GM21737 (cell line): ENCODE measurements at regions not wholly inside any gene's neighbourhood (a gene's known extent, or its start where the extent isn't known, plus 50 kb on each side); places are given as distances from the start of the nearest gene placed in this dataset.
"Not testable (repeated sequence)": the region's sequence is repeated elsewhere in the genome, so short reads cannot be mapped to it uniquely, and the experiment has no call there.

Source experiments
- ATAC-seq: cut with Tn5 transposase; IDR thresholded peaks from one replicate; pipeline ENCODE4 v1.9.1; 2021; ENCODE audit warnings: mild to moderate bottlenecking, moderate library complexity; ENCODE audit not compliant: unreplicated experiment

DNA sequence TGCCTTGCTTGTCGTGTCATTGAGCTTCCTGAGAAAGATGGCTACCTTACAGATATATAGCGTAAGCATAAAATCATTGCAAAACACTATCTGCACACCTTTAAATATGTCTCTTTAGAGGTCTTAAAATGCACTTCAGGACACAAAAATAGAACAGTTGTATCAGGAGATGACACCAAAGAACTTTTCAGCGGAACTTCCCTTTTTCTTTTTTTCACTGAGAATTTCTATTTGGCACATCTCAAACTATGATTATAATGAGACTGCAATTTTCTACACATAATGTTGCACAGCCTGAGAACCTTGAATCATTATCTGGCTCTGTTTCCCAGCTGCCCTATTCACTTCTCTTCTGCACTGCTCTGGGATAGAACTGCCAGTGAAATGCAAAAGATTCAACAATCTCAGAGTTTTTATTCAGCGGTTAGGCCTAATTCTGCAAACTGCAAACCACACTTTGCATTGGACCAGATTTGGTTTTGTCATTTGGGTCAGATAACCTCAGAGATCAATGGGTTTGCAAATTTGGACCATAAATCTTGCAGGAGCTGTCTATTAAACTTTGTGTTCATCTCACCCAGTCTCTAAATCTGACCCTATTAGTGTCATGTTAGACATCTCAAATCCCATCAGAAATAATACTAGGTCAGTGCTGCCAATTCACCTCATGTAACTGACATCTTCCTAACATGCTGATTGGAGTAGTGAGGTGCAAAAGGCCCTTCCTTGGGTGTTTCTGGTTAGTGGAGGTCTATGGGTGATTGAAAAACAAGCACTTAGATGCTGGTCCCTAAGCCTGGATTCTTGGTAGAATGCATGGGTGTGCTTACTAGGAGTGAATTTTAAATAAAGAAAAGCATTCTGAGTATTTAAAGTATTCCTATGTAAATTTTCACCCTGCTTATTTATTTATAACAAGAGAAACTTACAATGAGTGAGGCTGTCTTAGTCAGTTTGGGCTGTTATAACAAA is 382.7 kb downstream of the UTRN start:
- no peak for ATAC-seq

DNA sequence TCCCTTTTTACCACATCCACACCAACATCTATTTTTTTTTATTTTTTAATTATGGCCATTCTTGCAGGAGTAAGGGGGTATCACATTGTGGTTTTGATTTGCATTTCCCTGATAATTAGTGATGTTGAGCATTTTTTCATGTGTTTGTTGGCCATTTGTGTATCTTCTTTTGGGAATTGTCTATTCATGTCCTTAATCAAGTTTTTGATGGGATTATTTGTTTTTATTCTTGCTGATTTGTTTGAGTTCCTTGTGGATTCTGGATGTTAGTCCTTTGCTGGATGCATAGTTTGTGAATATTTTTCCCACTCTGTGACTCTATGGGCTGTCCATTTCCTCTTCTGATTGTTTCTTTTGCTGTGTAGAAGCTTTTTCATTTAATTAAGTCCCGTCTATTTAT is 385.1 kb downstream of the UTRN start:
- ATAC-seq, result not testable (repeated sequence)

DNA sequence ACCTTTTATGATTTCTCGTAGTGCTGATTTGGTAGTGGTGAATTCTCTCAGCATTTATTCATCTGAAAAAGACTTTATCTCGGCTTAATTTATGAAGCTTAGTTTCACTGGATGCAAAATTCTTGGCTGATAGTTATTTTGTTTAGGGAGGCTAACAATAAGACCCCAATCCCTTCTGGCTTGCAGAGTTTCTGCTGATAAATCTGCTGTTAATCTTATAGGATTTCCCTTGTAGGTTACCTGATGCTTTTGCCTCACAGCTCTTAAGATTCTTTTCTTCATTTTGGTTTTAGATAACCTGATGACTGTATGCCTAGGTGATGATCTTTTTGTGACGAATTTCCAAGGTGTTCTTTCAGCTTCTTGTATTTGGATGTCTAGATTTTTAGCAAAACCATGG is 388.7 kb downstream of the UTRN start:
- ATAC-seq, result no peak

DNA sequence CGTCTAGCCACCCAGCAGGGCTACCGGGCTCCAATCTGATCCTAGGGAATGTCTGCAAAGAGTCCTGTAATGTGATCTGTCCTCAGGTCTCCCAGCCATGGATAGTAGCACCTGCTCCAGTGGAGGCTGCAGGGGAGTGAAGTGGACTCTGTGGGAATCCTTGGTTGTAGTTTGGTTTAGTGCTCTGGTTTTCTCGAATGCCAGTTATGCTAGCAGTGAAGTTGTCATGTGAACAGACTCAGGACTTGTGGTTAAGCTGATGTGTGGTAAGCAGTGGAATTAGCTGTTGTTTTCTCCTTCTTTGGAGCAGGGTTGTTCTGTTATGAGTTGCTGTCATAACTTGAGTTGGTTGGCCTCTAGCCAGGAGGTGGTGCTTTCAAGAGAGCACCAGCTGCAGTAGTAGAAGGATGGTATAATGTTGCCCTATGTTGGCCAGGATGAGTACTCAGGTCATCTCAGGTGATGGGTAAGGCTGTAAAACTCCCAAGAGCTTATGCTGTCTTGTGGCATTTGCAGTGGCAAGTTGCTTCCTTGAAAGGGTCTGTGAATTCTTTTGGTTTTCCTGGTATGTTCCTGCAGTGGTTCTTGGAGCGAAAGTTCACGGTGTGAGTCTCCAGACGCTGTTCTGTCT is 390.2 kb downstream of the UTRN start:
- ATAC-seq, result no peak

DNA sequence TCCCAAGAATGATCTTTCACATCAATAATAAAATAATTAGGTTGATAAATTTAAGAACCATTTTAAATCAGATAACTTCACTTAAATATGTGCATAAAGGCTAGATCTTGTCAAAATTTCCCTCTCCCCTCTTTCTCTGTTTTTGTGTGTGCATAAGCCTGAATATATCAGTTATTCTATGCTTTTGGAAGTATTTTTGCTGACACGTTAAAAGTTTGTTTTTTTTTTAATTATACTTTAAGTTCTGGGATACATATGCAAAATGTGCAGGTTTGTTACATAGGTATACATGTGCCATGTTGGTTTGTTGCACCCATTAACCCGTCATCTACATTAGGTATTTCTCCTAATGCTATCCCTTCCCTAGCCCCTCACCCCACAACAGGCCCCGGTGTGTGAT is 391.2 kb downstream of the UTRN start:
- not testable (repeated sequence) for ATAC-seq

DNA sequence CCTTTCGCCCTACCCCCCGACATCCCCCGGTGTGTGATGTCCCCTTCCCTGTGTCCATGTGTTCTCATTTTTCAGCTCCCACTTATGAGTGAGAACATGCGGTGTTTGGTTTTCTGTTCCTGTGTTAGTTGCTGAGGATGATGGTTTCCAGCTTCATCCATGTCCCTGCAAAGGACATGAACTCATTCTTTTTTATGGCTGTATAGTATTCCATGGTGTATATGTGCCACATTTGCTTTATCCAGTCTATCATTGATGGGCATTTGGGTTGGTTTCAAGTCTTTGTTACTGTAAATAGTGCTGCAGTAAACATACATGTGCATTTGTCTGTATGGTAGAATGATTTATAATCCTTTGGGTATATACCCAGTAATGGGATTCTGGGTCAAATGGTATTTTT is 392.1 kb downstream of the UTRN start:
- ATAC-seq, result not testable (repeated sequence)

DNA sequence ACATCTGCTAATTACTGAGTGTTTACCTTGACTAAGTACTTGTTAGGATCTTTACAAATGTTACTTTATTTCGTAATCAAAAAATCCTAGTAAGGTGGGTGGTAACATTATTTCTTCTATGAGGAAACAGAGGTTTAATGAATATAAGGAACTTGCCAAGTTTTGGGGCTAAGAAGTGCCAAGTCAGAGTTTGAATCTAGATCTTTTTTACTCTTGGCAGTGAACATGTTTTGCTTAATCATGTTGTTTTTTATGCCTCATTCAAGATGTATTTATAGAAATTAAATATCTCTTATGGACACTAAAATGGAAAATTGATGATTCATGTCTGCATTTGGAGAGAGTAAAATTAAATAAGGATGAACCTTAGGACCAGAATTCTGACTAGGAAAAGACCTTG is 393.7 kb downstream of the UTRN start:
- ATAC-seq, result no peak

DNA sequence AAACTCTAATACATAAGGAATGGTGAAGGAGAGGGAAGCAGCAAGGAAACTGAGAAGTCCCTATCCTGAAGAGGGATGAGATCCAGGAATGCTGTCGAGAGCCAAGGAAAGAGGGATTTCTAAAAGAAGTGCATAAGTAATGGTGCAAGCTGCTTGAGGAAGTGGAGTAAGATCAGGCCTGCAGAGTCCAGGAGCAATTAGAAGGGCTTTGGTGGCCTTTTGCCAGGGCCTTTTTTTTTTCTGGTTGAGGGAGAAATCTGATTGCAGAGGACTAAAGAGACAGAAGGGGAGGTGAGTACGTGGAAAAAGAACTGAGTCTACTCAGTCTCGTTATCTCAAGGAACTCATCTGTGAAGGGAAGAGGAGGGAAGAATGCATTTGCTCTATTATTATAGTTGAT is 396.2 kb downstream of the UTRN start:
- ATAC-seq, result no peak

DNA sequence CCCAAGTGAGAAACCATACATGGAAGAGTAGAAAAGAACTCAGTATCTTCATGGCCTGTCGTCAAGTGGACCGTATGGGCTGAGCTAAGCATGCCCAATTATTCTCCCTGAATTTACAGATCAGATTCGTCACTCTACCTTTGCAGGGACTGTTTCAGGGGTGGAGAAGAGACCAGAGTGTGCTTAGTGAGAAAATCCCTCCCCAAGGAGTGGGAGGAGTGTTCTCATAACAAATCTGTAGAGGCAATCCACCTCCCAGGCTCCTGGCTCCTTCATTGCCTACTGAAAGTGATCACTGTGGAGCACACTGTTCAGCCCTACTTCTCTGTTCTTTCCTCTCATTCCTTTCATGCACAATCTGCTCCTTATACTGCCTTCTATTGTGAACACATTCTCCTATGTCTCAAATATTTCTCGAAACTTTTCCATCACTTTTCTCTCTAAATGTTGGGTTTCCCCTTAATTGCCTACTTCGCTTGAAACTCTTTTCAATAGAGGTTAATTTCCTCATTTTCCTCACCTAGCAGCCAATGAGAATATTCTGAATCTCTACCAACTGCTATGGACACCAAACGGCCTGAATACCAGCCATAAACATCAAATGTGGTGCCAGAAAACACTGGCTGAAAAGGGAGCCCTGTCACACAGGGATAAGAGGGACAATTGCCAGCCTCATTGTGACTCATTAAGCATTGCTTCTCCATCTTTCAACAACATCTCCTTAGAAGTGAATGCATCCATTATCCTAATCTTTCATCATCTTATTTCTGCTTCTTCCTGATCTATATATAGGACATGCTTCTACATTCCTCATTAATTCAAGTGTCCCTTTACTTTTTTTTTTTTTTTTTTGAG is 398.3 kb downstream of the UTRN start:
- ATAC-seq, result no peak

DNA sequence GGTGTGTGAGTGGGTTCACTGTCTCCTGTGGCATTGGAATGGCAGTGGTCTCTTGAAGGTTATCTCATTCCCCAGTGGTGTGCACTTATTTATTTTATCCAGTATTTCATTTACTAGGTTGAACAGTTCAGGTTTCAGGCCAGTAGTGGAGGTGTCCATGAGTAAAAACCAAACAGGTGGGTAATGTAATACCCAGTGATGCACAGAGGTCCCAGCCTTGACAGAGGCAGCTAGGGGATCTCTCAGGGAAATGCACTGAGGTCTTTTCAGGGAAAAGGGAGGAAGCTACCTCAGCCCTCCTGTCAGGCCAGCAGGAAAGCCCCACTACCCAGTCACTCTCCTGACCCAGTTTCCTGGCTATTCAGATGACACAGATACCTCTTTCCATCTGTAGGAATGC is 403.6 kb downstream of the UTRN start:
- no peak for ATAC-seq

DNA sequence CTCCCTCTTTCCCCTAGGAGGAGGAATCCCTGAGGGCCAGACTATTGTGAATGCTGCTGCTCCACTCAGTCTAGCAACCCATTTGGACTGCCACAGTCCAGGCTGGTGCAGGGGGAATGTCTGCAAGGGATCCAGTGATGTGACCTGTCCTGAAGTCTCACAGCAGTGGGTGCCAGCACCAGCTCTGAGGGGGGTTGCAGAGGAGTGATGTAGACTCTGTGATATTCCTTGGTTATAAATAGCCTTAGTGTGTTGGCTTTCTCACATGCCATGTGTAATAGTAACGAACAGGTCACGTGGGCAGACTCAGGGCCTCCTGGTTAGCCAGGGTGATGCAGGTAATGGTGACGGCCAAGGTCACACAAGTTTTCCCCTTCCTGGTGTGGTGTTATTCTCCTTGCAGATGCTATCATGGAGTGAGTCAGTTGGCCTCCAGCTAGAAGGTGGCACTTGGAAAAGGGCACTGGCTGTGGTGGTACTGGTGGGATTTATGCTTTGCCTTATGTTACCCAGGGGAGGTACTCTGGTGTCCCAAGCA is 404.4 kb downstream of the UTRN start:
- ATAC-seq, result no peak

DNA sequence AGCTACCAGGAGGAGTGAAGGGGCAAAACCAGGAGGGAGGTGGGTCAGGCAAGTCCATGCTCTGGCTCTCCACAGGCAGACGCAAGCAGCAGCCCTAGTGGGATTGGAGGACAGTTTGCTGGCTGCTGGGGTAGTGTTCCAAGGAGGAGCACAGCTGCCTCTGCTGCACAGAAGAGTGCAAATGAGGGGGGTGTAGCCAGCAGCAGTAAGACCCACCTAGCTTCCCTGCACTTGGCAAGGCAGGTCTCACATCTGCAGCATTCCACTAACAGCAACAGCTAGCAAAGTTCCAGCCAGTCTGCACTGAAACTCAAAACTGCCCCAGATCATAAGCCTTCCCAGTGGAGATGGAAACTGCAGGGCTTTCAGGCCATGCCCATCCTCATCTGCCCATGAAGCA is 405.0 kb downstream of the UTRN start:
- no peak for ATAC-seq

DNA sequence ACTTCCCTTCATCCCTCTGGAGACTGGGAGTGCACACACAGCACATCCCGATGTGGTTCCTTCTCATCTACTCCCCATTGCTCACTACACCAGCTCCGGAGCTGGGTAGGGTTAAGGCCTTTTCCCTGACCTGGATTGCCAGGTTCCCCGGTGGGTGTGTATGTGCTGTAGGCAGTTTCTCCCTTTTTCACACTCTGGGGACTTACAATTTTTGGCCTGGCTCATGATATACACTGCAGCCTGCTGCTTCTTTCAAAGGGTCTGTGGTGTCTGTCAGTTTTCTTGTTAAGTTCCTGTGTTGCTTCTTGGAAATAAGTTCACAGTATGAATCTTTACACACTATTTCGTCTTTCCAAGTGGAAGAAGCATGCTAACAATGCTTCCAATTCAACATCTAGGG is 405.5 kb downstream of the UTRN start:
- no peak for ATAC-seq

DNA sequence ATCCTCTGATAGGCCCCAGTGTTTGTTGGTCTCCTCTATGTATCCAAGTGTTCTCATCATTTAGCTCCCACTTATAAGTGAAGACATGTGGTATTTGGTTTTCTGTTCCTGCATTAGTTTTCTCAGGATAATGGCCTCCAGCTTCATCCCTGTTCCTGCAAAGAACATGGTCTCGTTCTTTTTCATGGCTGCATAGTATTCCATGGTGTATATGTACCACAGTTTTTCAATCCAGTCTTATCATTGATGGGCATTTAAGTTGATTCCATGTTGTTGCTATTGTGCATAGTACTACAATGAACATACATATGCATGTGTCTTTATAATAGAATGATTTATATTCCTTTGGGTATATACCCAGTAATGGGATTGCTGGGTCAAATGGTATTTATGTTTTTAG is 406.9 kb downstream of the UTRN start:
- ATAC-seq, result not testable (repeated sequence)

DNA sequence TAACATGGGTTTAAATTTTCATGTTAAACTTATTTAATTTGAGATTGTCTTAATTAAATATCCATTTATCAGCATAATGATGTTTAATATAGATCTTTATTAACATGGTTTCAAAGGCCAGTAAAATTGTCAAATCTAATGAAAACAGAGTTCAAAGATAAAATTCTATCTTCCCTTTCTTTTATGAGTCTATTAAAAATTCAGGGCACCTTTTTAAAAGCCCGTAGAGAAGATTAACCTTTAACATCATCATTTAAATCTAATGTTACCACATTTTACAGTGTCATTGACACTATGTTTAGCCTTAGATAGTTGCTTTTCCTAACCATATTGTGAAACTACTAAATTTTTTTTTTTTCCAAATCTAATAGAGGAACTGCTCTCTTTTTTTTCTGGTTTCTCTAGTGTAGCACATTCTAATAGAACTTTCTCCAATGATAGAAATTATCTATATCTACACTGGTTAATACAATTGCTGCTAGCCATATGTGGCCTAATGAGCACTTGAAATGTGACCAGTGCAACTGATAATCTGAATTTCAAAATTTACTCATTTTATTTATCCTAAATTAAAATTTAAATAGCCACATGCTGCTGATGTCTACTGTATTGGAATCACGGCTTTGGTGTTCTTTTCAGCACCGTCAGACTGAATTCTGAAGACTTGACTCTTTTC is 410.9 kb downstream of the UTRN start:
- ATAC-seq, result no peak

DNA sequence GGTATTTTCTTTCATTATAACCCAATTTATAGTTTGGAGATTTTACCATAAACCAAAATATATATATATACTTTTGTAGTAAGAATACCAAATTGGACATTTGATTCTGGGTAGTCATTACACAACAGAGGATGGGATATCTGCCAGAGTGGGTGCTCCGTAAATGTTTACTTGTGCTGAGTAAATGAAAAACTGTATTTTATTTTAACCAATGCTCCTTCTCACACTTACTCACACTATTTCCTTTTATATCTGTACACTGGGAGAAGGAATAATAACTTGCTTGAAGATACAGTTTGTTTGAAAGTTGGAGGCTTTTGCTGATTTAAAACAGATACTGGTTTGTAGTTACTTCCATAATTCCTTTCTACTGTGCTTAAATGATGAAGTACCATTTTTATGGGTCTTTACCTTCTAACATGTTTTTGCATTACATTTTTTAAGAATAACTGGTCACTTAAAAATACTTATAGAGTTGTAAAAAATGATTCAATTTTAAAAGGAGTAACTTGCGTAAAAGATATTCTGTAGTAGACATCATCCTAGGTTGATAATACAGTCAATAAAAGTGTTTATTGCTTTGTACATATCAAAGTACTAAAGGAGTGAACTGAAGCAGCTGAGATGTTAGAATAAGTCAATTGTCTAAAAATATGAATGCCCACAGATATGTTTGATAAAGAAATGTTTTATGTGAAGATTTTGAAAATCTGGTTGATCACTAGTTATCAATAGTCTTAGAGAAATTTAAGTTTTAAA is 411.7 kb downstream of the UTRN start:
- ATAC-seq, result no peak

DNA sequence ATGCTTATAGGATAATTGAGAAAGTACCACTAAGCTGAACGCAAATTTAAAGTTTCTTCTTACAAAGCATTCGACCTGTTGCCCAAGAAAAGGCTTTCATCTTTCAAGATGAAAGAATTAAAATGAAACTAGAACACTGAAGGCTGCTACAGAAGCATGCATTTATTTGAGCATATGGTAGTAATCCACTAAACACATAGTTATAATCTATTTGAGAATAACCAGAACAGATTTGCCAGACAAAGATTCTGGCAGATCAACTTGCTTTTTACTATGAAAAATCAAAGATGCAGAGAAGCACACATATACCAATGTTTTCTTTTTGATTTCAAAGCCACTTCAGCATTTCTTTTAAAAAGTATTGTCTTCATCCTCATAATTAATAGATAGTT is 412.2 kb downstream of the UTRN start:
- ATAC-seq, result no peak

DNA sequence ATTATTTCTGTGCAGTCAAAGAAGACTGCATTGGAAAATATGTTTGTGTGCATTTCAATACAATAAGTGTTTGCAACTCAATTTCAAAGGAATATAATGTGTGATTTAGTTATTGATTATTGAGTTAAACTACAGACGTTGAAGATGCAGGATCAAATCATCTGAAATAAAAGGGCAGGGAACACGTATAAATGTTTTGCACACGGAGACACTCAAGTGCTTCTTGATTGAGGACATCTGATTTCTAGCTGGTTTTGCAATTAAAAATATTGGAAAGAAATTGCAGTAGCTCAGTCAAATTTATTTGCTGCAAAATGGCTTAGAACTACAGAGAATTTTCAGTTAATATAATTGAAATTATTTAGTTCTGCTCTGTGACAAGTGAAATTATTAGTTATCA is 412.7 kb downstream of the UTRN start:
- ATAC-seq, result no peak

DNA sequence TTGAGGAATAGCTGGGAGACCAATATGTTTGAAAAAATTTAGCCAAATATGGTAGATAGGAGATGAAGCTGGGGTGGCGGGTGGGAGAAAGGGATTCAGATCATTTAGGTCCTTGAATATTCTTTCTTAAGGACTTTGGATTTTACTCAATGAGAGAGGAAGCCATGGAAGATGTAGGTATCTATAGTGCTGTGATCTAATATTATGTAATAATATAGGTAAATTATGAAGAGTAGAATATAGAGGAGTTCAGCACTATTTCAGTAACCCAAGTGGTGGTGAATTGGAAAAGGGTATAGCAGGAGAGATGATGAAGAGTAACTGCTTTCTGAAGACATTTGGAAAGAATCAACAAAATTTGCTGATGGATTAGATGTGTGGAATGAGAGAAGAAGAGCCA is 417.6 kb downstream of the UTRN start:
- ATAC-seq, result no peak

DNA sequence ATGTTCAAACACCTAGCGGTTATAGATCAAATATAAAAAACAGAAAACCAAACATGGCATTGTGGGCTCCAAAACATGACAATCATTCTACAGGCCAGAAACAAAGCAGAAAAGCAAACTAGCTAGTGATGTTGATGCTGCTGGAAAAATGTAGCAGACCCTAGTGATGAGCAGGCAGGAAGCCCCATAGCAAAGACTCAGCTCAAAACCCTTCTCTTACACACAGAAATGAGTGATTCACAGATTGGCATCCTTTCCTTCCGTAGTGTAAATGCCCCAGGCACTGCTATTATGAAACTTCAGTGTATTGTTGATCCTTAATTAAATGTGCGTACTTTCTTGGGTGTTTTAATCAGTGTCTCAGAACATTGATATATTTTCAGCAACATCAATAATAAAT is 425.1 kb downstream of the UTRN start:
- ATAC-seq, result no peak
